ENCODE measurements at regions not wholly inside any gene's neighbourhood (a gene's known extent, or its start where the extent isn't known, plus 50 kb on each side); places are given as distances from the start of the nearest gene placed in this dataset.
"Not testable (repeated sequence)": the region's sequence is repeated elsewhere in the genome, so short reads cannot be mapped to it uniquely, and the experiment has no call there.

GRCh38 chr9:714675-715074, 126.8 kb upstream of the DMRT1 start:
- Histone ChIP-seq H3K4me3 (ENCODE audit: low read depth, low read length) (no peak overlapping the region), H3K9me3 (ENCODE audit: control insufficient read depth, insufficient read depth, low read length) (no peaks in the 10 kb centered on the region), H3K4me1 (ENCODE audit: control insufficient read depth, insufficient read depth, low read length) (no peaks in the 10 kb centered on the region), H3K27me3 (ENCODE audit: control insufficient read depth, insufficient read depth, low read length) (no peaks in the 10 kb centered on the region), H3K36me3 (ENCODE audit: control insufficient read depth, insufficient read depth, low read length) (peaks cover 13% of the 10 kb centered on the region), H3K9ac (ENCODE audit: low read depth, low read length) (no peak overlapping the region)

- H3K36me3 ChIP-seq (ENCODE audit: control insufficient read depth, insufficient read depth, low read length): peaks cover 13% of the 10 kb centered on the region
- no peaks in the 10 kb centered on the region for H3K9me3 ChIP-seq (ENCODE audit: control insufficient read depth, insufficient read depth, low read length)
- H3K4me1 ChIP-seq (ENCODE audit: control insufficient read depth, insufficient read depth, low read length): peaks cover 3% of the 10 kb centered on the region
- no peak overlapping the region for H3K4me3 ChIP-seq (ENCODE audit: low read depth, low read length)
- H3K9ac ChIP-seq (ENCODE audit: low read depth, low read length): no peak overlapping the region
- no peaks in the 10 kb centered on the region for H3K27me3 ChIP-seq (ENCODE audit: control insufficient read depth, insufficient read depth, low read length)
Measured at GRCh38 chr9:715300-715699, 126.2 kb upstream of the DMRT1 start.

- Histone ChIP-seq H3K9ac (ENCODE audit: low read depth, low read length) (no peak overlapping the region), H3K4me3 (ENCODE audit: low read depth, low read length) (no peak overlapping the region), H3K27me3 (ENCODE audit: control insufficient read depth, insufficient read depth, low read length) (no peaks in the 10 kb centered on the region), H3K9me3 (ENCODE audit: control insufficient read depth, insufficient read depth, low read length) (no peaks in the 10 kb centered on the region), H3K4me1 (ENCODE audit: control insufficient read depth, insufficient read depth, low read length) (peaks cover 7% of the 10 kb centered on the region), H3K36me3 (ENCODE audit: control insufficient read depth, insufficient read depth, low read length) (peaks cover 12% of the 10 kb centered on the region)
Measured at GRCh38 chr9:715743-716400, 125.6 kb upstream of the DMRT1 start.

GRCh38 chr9:717722-718121, 123.8 kb upstream of the DMRT1 start:
- no peak overlapping the region for H3K4me3 ChIP-seq (ENCODE audit: low read depth, low read length)
- H3K4me1 ChIP-seq (ENCODE audit: control insufficient read depth, insufficient read depth, low read length): peaks cover 9% of the 10 kb centered on the region
- H3K9ac ChIP-seq (ENCODE audit: low read depth, low read length): no peak overlapping the region
- no peaks in the 10 kb centered on the region for H3K27me3 ChIP-seq (ENCODE audit: control insufficient read depth, insufficient read depth, low read length)
- no peaks in the 10 kb centered on the region for H3K36me3 ChIP-seq (ENCODE audit: control insufficient read depth, insufficient read depth, low read length)
- no peaks in the 10 kb centered on the region for H3K9me3 ChIP-seq (ENCODE audit: control insufficient read depth, insufficient read depth, low read length)

- Histone ChIP-seq H3K9ac (ENCODE audit: low read depth, low read length) (no peak overlapping the region), H3K4me3 (ENCODE audit: low read depth, low read length) (no peak overlapping the region)
Measured at GRCh38 chr9:720239-720881, 121.1 kb upstream of the DMRT1 start.

GRCh38 chr9:722388-722980, 119.0 kb upstream of the DMRT1 start:
- H3K4me1 ChIP-seq (ENCODE audit: control insufficient read depth, insufficient read depth, low read length): peaks cover 16% of the 10 kb centered on the region
- H3K27me3 ChIP-seq (ENCODE audit: control insufficient read depth, insufficient read depth, low read length): no peaks in the 10 kb centered on the region
- no peaks in the 10 kb centered on the region for H3K9me3 ChIP-seq (ENCODE audit: control insufficient read depth, insufficient read depth, low read length)
- no peak overlapping the region for H3K4me3 ChIP-seq (ENCODE audit: low read depth, low read length)
- no peak overlapping the region for H3K9ac ChIP-seq (ENCODE audit: low read depth, low read length)
- H3K36me3 ChIP-seq (ENCODE audit: control insufficient read depth, insufficient read depth, low read length): no peaks in the 10 kb centered on the region

More at GRCh38 chr9:720239-720881, 121.1 kb upstream of the DMRT1 start:
- H3K36me3 ChIP-seq (ENCODE audit: control insufficient read depth, insufficient read depth, low read length): no peaks in the 10 kb centered on the region
- H3K27me3 ChIP-seq (ENCODE audit: control insufficient read depth, insufficient read depth, low read length): no peaks in the 10 kb centered on the region
- no peaks in the 10 kb centered on the region for H3K9me3 ChIP-seq (ENCODE audit: control insufficient read depth, insufficient read depth, low read length)
- H3K4me1 ChIP-seq (ENCODE audit: control insufficient read depth, insufficient read depth, low read length): peaks cover 12% of the 10 kb centered on the region

- peaks cover 33% of the 10 kb centered on the region for H3K4me1 ChIP-seq (ENCODE audit: control insufficient read depth, insufficient read depth, low read length)
- not testable (repeated sequence) for H3K36me3 ChIP-seq (ENCODE audit: control insufficient read depth, insufficient read depth, low read length); H3K9me3 ChIP-seq (ENCODE audit: control insufficient read depth, insufficient read depth, low read length); H3K9ac ChIP-seq (ENCODE audit: low read depth, low read length); H3K4me3 ChIP-seq (ENCODE audit: low read depth, low read length); H3K27me3 ChIP-seq (ENCODE audit: control insufficient read depth, insufficient read depth, low read length)
Measured at GRCh38 chr9:724461-724860, 117.0 kb upstream of the DMRT1 start.

GRCh38 chr9:726005-726404, 115.5 kb upstream of the DMRT1 start:
- no peaks in the 10 kb centered on the region for H3K9me3 ChIP-seq (ENCODE audit: control insufficient read depth, insufficient read depth, low read length)

GRCh38 chr9:727767-728166, 113.7 kb upstream of the DMRT1 start:
- H3K9me3 ChIP-seq (ENCODE audit: control insufficient read depth, insufficient read depth, low read length): no peaks in the 10 kb centered on the region
- no peaks in the 10 kb centered on the region for H3K27me3 ChIP-seq (ENCODE audit: control insufficient read depth, insufficient read depth, low read length)
- H3K36me3 ChIP-seq (ENCODE audit: control insufficient read depth, insufficient read depth, low read length): no peaks in the 10 kb centered on the region
- H3K4me3 ChIP-seq (ENCODE audit: low read depth, low read length): no peak overlapping the region
- peaks cover 26% of the 10 kb centered on the region for H3K4me1 ChIP-seq (ENCODE audit: control insufficient read depth, insufficient read depth, low read length)
- no peak overlapping the region for H3K9ac ChIP-seq (ENCODE audit: low read depth, low read length)

More at GRCh38 chr9:726005-726404, 115.5 kb upstream of the DMRT1 start:
- H3K27me3 ChIP-seq (ENCODE audit: control insufficient read depth, insufficient read depth, low read length): no peaks in the 10 kb centered on the region
- no peak overlapping the region for H3K9ac ChIP-seq (ENCODE audit: low read depth, low read length)
- H3K4me1 ChIP-seq (ENCODE audit: control insufficient read depth, insufficient read depth, low read length): peaks cover 26% of the 10 kb centered on the region
- no peaks in the 10 kb centered on the region for H3K36me3 ChIP-seq (ENCODE audit: control insufficient read depth, insufficient read depth, low read length)
- H3K4me3 ChIP-seq (ENCODE audit: low read depth, low read length): no peak overlapping the region

GRCh38 chr9:728535-728934, 113.0 kb upstream of the DMRT1 start:
- no peaks in the 10 kb centered on the region for H3K9me3 ChIP-seq (ENCODE audit: control insufficient read depth, insufficient read depth, low read length)
- H3K4me1 ChIP-seq (ENCODE audit: control insufficient read depth, insufficient read depth, low read length): peaks cover 26% of the 10 kb centered on the region
- no peaks in the 10 kb centered on the region for H3K27me3 ChIP-seq (ENCODE audit: control insufficient read depth, insufficient read depth, low read length)
- H3K9ac ChIP-seq (ENCODE audit: low read depth, low read length): no peak overlapping the region
- no peaks in the 10 kb centered on the region for H3K36me3 ChIP-seq (ENCODE audit: control insufficient read depth, insufficient read depth, low read length)
- no peak overlapping the region for H3K4me3 ChIP-seq (ENCODE audit: low read depth, low read length)

- H3K9ac ChIP-seq (ENCODE audit: low read depth, low read length): no peak overlapping the region
- no peak overlapping the region for H3K4me3 ChIP-seq (ENCODE audit: low read depth, low read length)
- peaks cover 3% of the 10 kb centered on the region for H3K36me3 ChIP-seq (ENCODE audit: control insufficient read depth, insufficient read depth, low read length)
- peaks cover 19% of the 10 kb centered on the region for H3K4me1 ChIP-seq (ENCODE audit: control insufficient read depth, insufficient read depth, low read length)
- no peaks in the 10 kb centered on the region for H3K27me3 ChIP-seq (ENCODE audit: control insufficient read depth, insufficient read depth, low read length)
- H3K9me3 ChIP-seq (ENCODE audit: control insufficient read depth, insufficient read depth, low read length): no peaks in the 10 kb centered on the region
Measured at GRCh38 chr9:731474-731873, 110.0 kb upstream of the DMRT1 start.
